NCI-H1694 treated with DMSO at 0.1 percent for 48 hours (cell line): ENCODE measurements at regions not wholly inside any gene's neighbourhood (a gene's known extent, or its start where the extent isn't known, plus 50 kb on each side); places are given as distances from the start of the nearest gene placed in this dataset.

Experiments used
- DNase-seq: peaks from one replicate; lab custom pipeline; 2025; lab: John Stamatoyannopoulos, UW

GRCh38 chr1:194159941-194160340 lies 973.5 kb upstream of the B3GALT2 start:
- DNase-seq: no peak

- no peak for DNase-seq
Observed at GRCh38 chr1:194155962-194156361, 969.5 kb upstream of the B3GALT2 start.

- no peak for DNase-seq
Observed at GRCh38 chr1:194151056-194151455, 964.6 kb upstream of the B3GALT2 start.

DNA sequence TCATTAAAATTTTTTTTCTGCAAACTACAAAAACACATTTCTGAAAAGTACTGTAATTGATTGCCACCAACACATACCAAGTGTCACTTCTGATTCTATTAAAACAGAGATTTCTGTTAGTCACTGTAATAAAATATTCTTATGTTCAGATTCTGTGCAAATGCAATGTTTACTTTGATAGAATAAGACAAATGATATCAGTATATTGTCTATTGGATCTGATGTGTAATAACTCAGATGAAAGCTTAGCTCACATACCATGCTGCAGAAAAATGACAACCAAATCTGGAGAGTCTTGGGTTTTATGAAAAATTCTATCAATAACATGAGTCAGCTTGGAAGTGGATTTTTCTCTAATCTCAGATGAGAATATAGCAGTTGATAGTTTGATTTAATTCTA lies 963.8 kb upstream of the B3GALT2 start:
- no peak for DNase-seq

- no peak for DNase-seq
Observed at GRCh38 chr1:194133152-194133551, 946.7 kb upstream of the B3GALT2 start.

DNA sequence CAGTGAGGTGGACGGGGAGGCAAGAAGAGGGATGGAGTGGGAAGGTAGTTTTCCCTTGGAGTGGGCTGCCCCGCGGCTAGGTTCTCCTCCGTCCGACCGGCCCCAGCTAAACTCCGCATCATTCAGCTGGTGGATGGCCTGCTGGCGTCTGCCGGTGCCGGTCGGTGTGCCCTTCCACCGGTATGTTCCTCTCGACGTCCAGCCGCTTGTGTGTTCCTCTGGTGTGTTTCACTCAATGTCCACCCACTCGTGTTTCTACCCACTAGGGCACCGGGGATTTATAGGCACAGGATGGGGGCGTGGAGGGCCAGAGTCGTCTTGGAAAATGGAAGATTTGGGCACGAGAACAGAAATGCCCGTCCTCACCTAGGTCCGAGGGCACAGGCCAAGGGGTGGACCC lies 931.7 kb upstream of the B3GALT2 start:
- no peak for DNase-seq

GRCh38 chr1:194117582-194117981 lies 931.2 kb upstream of the B3GALT2 start:
- no peak for DNase-seq

DNA sequence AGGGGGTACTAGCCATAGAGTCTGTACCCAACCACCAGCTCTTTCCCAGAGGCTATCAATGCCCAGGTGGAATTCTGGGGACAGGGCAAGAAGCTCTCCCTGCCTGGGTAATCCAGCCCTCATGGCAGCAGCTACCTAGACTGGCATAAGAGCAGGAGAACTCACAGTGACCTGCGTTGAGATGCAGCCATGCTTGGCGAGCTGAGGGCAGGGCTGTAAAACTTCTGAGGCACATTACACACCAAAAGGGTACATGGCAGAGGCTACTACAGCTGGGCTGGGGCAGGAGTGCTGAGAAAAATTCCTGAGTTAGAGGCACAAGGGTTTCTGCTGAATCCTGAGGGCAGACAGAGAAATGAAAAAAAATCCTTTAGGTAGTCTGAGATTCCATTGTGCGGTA lies 927.9 kb upstream of the B3GALT2 start:
- DNase-seq: no peak

DNA sequence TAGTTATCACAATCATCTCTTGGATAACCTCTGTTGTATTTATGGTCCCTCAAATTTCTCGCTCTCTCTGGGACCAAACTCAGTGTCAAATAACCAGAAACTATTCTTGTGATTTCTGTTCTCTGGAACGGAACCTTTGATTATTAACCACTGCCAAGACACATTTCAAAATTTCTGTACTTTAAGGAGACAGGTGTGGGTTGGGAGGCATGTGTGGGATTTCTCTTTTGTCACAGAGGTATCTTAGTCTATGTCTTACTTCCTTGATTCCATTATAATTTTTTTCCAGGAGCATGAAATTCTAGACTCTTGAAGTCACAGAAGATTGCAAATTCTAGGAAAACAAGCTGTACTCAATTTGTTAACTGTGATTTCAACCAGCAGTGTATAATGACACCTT lies 919.0 kb upstream of the B3GALT2 start:
- no peak for DNase-seq

DNA sequence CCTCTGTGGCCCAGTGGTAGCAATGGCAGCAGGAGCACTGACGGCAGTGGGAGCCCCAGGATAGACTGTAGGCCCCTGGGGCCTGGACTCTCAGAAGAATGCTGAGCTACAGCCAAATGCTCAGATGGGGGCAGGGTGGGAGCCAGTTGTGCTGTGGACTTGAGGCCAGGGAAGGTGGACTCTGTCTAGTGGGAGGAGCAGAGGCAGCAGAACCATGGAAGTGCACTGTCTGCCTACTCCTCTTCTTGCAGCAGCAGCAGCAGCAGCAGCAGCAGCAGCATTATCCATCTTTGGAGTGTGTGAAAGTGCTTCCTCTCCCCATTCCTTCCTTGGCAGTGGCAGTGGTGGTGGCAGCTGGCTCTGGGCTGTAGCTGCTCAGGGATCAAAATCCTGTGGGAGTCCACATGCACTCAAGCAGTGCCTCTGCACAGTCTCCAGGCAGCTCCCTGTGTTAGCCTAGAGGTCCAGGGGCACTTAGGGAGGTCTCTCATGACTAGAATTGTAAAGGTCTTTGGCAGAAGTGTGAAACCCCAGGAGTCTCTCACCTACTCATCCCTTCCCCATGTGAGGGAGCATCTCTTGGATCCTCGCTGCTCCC lies 917.9 kb upstream of the B3GALT2 start:
- DNase-seq: no peak

- no peak for DNase-seq
Observed at GRCh38 chr1:194103516-194104246, 917.3 kb upstream of the B3GALT2 start.

DNA sequence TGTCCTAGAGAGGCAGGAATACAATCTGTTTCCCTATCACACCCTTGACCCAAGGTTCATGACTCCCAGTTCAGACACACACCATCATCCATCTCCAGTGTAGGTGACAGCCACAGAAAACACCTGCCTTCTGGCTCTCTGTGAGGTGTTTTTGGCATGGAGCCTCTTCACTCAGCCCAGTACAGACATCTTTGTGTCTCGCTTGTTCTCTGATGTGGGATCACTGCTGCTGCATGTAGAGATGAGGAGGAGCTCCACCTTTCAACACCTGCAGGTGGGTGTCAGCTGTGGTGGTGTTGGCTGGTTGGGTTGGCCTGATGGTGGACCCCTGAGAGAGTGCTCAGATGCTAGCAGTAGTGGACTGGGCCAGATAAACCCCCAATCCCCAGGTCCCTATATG lies 916.7 kb upstream of the B3GALT2 start:
- DNase-seq: no peak

- no peak for DNase-seq
Observed at GRCh38 chr1:194102607-194103006, 916.2 kb upstream of the B3GALT2 start.

- DNase-seq: no peak
Observed at GRCh38 chr1:194084755-194085154, 898.3 kb upstream of the B3GALT2 start.

DNA sequence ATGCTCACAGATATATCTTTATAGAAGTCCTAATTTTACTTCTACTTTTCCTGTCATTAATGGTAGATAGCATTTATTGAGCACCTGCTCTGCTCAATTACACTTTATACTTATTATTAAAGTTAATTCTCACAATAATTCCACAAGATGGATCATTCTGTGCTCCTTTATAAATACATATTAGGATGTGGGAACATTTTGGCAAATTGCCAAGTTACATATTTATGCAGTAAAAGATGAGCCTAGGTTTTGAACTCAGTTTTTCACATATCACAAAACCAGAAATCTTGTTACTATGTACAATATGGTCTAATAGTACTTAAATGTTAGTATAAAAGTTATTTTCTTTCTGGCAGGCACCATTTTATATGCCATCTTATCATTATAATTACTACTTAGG lies 895.0 kb upstream of the B3GALT2 start:
- DNase-seq: no peak

DNA sequence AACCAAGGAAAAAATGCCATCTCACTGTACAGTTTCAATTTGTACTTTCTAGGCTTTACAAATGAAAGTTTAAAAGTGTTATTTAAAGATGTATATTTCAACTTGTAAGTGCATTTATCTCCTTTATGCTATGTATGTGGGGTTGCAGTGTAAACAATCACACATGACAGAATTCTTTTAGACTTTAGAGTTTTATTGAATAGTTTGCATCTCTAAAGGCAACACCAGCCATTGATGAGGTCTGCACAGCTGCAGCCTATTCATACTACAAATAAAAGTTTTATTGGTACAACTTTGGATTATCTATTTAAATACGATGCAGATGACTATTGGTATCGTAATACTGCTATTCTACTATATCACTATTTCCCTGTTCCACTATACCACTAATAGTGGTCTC lies 894.4 kb upstream of the B3GALT2 start:
- DNase-seq: no peak

- DNase-seq: no peak
Observed at GRCh38 chr1:194078765-194079164, 892.4 kb upstream of the B3GALT2 start.

- no peak for DNase-seq
Observed at GRCh38 chr1:194076646-194077045, 890.2 kb upstream of the B3GALT2 start.

DNA sequence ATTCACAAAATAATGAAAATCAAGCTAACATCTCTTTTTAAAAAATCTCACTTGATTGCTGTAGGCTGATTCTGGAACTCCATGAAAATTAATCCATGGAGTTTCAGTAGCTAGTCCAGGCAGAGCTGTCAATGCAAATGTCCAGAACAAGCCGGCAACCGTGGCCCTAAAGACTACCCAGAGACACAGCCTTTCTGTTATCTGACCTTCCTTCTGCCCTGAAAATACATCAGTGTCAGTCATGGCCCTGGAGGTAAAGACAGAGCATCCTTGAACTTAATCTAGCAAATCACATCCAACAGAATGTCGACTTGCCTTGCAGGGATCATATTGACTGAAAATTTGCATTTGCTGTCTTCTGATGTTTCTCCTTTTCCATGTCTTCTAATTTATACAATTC lies 887.4 kb upstream of the B3GALT2 start:
- DNase-seq: no peak

DNA sequence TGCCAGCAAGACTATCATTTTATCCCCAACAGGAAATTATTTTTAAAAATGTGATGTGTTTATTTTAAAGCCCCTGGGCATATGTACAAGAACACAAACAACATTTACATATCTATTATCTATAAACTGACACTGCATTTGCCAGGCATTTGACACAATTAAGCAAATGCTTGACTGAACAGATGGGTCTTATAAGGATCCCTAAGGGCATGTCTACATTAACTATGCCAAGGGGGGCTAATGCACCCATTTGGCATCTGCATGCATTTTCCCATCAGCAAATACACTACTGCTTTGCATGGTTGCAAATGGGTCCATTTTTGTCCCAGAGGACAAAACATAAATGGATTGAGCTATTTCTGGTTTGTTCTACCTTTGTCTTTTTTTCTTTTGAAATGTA lies 884.8 kb upstream of the B3GALT2 start:
- no peak for DNase-seq

GRCh38 chr1:194069831-194070218 lies 883.4 kb upstream of the B3GALT2 start:
- no peak for DNase-seq

DNA sequence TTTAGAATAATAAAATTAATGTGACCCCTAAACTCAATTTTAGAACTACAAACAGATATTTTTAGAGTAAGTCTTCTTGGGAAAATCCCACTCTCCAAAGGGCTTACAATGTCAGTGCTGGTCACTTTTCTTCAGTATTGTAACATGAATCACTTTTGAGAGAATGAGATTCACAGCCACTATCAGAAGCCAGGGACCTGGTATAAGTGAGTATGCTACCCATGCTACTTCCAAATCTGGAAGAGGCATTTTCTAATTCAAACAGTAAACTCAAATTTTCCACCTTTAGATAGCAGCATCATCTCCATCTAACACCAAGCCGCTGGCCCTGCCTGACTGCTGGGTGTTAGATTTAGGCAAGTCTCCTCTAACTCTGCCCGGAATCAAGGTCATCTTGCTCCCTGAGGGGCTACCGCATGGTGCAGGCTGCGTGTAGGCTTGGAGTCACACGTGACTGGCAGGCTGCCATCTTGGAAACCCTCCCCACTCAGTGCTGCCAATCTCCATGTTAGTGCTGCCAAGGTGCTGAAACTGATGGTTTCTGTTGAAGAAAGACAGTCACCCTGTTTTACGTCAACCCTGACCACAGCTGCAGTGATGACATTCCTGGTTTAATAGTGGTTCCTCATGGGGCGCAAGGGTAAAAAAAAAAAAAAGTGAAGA lies 882.9 kb upstream of the B3GALT2 start:
- no peak for DNase-seq

DNA sequence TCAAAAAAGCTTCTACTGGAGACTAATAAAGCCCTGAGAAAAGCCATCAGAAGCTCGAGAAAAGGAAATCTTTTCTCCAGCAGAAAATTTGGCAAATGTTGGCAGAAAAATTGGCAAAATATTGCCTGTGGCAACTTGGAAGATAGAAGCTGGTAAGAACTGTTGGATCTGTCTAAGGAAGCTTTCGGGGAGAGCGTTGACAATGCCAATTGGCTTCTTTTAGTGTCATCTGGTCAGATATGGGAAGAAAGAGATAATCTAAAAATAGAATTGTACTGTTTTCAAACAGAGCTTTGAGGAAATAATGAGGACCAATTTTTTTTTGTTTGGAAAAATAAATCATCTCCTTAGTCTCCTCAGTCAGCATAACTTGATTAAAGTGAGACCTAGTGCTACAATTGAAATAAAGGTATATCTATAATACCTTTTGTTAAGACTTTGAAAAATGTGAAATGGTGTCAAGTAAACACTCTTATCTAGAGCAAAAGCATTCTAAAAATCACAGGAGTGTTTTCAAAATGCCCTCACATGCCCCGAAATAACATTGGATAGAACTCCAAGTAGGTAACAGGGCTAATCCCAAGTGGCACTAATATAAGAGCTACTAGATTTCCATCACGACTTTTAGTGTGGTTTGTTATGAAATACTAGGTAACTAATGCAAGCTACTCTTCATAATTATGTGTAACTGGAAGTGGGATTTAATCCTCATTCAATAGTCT lies 882.2 kb upstream of the B3GALT2 start:
- DNase-seq: no peak
